H1 (cell line): ENCODE measurements at regions not wholly inside any gene's neighbourhood (a gene's known extent, or its start where the extent isn't known, plus 50 kb on each side); places are given as distances from the start of the nearest gene placed in this dataset.

Experiments
- CTCF ChIA-PET: fragments of 300-600 bp; sonication (Branson Sonifier 250); formaldehyde crosslinking; loops from one replicate; lab custom pipeline; 2021; ENCODE audit not compliant: partially characterized antibody; lab: Charles Lee
- POLR2A ChIA-PET: fragments of 300-600 bp; sonication (Branson Sonifier 250); formaldehyde crosslinking; loops from one replicate; lab custom pipeline; 2021; ENCODE audit warnings: inconsistent platforms; ENCODE audit not compliant: partially characterized antibody; lab: Charles Lee
- DNase-seq, 2 experiments: peaks; one replicate each; pipeline versions ENCODE4 v3.0.0 to v3.0.0-alpha.2; 2010 to 2022; ENCODE audit warnings: low spot score in 2 of 2, low read depth in 1 of 2, mixed read lengths in 1 of 2
- FAIRE-seq: peaks from 2 replicates; lab custom pipeline; 2011; peaks lifted over from hg19 to GRCh38; lab: Jason Lieb, UNC
- H2AFZ ChIP-seq: 2 replicates; pipeline ENCODE4 v1.8.1; 2012; ENCODE audit warnings: low read length, inconsistent platforms
- H2AK5ac ChIP-seq: 2 replicates; pipeline ENCODE4 v1.6.1; 2013; ENCODE audit warnings: low read depth, low read length
- H2BK120ac ChIP-seq: replicated peaks from 2 replicates; pipeline ENCODE3; 2013; ENCODE audit warnings: low read depth, low read length, inconsistent platforms
- H2BK12ac ChIP-seq: 2 replicates; pipeline ENCODE4 v1.6.1; 2013; ENCODE audit warnings: low read depth, low read length
- H2BK15ac ChIP-seq: 2 replicates; pipeline ENCODE4 v1.6.1; 2013; ENCODE audit warnings: low read length
- H2BK20ac ChIP-seq: 2 replicates; pipeline ENCODE4 v1.6.1; 2013; ENCODE audit warnings: low read length
- H2BK5ac ChIP-seq: 2 replicates; pipeline ENCODE4 v1.6.1; 2013; ENCODE audit warnings: low read depth, low read length
- H3K14ac ChIP-seq: 2 replicates; pipeline ENCODE4 v1.6.1; 2013; ENCODE audit warnings: inconsistent platforms; ENCODE audit not compliant: insufficient read length
- H3K18ac ChIP-seq: 2 replicates; pipeline ENCODE4 v1.6.1; 2013; ENCODE audit warnings: low read length; ENCODE audit errors: extremely low read depth
- H3K23ac ChIP-seq: 2 replicates; pipeline ENCODE4 v1.6.1; 2013; ENCODE audit warnings: inconsistent platforms; ENCODE audit not compliant: insufficient read length
- H3K23me2 ChIP-seq: 2 replicates; pipeline ENCODE4 v1.6.1; 2013; ENCODE audit warnings: low read depth, low read length
- H3K27ac ChIP-seq: 2 replicates; pipeline ENCODE4 v1.6.1; 2011; ENCODE audit warnings: low read depth, low read length, inconsistent platforms
- H3K27me3 ChIP-seq, 4 experiments: replicated peaks in 1 of 4; 1 replicate in 1 of 4; 2 replicates in 3 of 4; pipeline versions ENCODE4 v1.6.1 to v1.8.1; 2011 to 2013; ENCODE audit warnings: low read length in 3 of 4, mild to moderate bottlenecking in 3 of 4, inconsistent platforms in 2 of 4, mixed read lengths in 2 of 4, moderate library complexity in 1 of 4; ENCODE audit not compliant: control insufficient read depth in 3 of 4, insufficient read depth in 3 of 4; ENCODE audit errors: extremely low read depth in 1 of 4
- H3K36me3 ChIP-seq, 4 experiments: 2 replicates each; pipeline versions ENCODE4 v1.6.1 to v1.8.1; 2011 to 2013; ENCODE audit warnings: mild to moderate bottlenecking in 4 of 4, low read length in 3 of 4, moderate library complexity in 2 of 4, control low read depth in 1 of 4, inconsistent platforms in 1 of 4; ENCODE audit not compliant: insufficient read depth in 4 of 4, control insufficient read depth in 2 of 4
- H3K4ac ChIP-seq: replicated peaks from 2 replicates; pipeline ENCODE3; 2013; ENCODE audit warnings: low read length, low read depth, mixed read lengths, inconsistent platforms; ENCODE audit not compliant: insufficient read length
- H3K4me1 ChIP-seq, 4 experiments: replicated peaks in 1 of 4; 1 replicate in 1 of 4; 2 replicates in 3 of 4; pipeline versions ENCODE4 v1.6.1 to v1.8.1; 2011 to 2013; ENCODE audit warnings: low read length in 3 of 4, inconsistent platforms in 2 of 4, mixed read lengths in 1 of 4; ENCODE audit not compliant: insufficient read depth in 4 of 4, control insufficient read depth in 3 of 4
- H3K4me2 ChIP-seq, 2 experiments: 2 replicates each; pipeline versions ENCODE4 v1.6.1 to v1.8.1; 2011 to 2013; ENCODE audit warnings: low read depth in 2 of 2, low read length in 2 of 2, control low read depth in 1 of 2, inconsistent platforms in 1 of 2, mild to moderate bottlenecking in 1 of 2; ENCODE audit not compliant: insufficient read depth in 1 of 2
- H3K4me3 ChIP-seq, 4 experiments: fragments of 200-600, 300-600 bp in 1 of 4; sonication (generic), shearing (Covaris generic), sonication (Bioruptor Twin) in 1 of 4; 2 replicates each; pipeline versions ENCODE4 v1.5.1 to v1.8.1; 2011 to 2016; ENCODE audit warnings: low read length in 4 of 4, low read depth in 3 of 4, control low read depth in 2 of 4, inconsistent platforms in 2 of 4, mild to moderate bottlenecking in 2 of 4, mixed read lengths in 1 of 4, moderate library complexity in 1 of 4; ENCODE audit not compliant: insufficient read depth in 2 of 4; ENCODE audit errors: extremely low read depth in 1 of 4
- H3K56ac ChIP-seq: replicated peaks from 2 replicates; pipeline ENCODE3; 2013; ENCODE audit warnings: low read depth, mild to moderate bottlenecking, mixed read lengths, low read length, inconsistent platforms; ENCODE audit not compliant: insufficient read length
- H3K79me1 ChIP-seq: 2 replicates; pipeline ENCODE4 v1.6.1; 2013; ENCODE audit warnings: low read depth, low read length, control low read depth
- H3K79me2 ChIP-seq, 2 experiments: 2 replicates each; pipeline versions ENCODE4 v1.6.1 to v1.8.1; 2012 to 2013; ENCODE audit warnings: low read length in 2 of 2, mild to moderate bottlenecking in 2 of 2, inconsistent platforms in 1 of 2; ENCODE audit not compliant: insufficient read depth in 2 of 2, control insufficient read depth in 1 of 2
- H3K9ac ChIP-seq, 4 experiments: replicated peaks in 1 of 4; 1 replicate in 1 of 4; 2 replicates in 3 of 4; pipeline versions ENCODE4 v1.6.1 to v1.8.1; 2011 to 2013; ENCODE audit warnings: low read depth in 3 of 4, low read length in 3 of 4, control low read depth in 2 of 4, mild to moderate bottlenecking in 2 of 4, moderate library complexity in 2 of 4, inconsistent platforms in 1 of 4; ENCODE audit errors: extremely low read depth in 1 of 4
- H3K9me3 ChIP-seq, 2 experiments: 2 replicates each; pipeline versions ENCODE4 v1.6.1 to v1.8.1; 2012 to 2013; ENCODE audit warnings: mild to moderate bottlenecking in 2 of 2, moderate library complexity in 2 of 2, control low read depth in 1 of 2, inconsistent platforms in 1 of 2, low read depth in 1 of 2, low read length in 1 of 2, mixed read lengths in 1 of 2; ENCODE audit not compliant: insufficient read depth in 2 of 2
- H4K20me1 ChIP-seq, 2 experiments: replicated peaks in 1 of 2; 2 replicates each; pipeline versions ENCODE3 to v1.8.1; 2011 to 2013; ENCODE audit warnings: inconsistent platforms in 2 of 2, low read length in 2 of 2, mild to moderate bottlenecking in 1 of 2; ENCODE audit not compliant: insufficient read depth in 2 of 2, control insufficient read depth in 1 of 2
- H4K5ac ChIP-seq: 2 replicates; pipeline ENCODE4 v1.6.1; 2013; ENCODE audit warnings: low read length, low read depth, mixed read lengths, inconsistent platforms; ENCODE audit not compliant: insufficient read length
- H4K8ac ChIP-seq: 2 replicates; pipeline ENCODE4 v1.8.0; 2013; ENCODE audit warnings: mild to moderate bottlenecking, moderate library complexity, low read length, inconsistent platforms; ENCODE audit not compliant: insufficient read depth; ENCODE audit errors: extremely low read depth
- H4K91ac ChIP-seq: replicated peaks from 2 replicates; pipeline ENCODE3; 2013; ENCODE audit warnings: low read length, mixed read lengths, inconsistent platforms; ENCODE audit not compliant: insufficient read length
- CREB1 ChIP-seq: IDR thresholded peaks from 2 replicates; pipeline ENCODE4 v1.6.1; 2012; ENCODE audit warnings: inconsistent platforms
- EZH2 ChIP-seq: fragments of 200-600 bp; sonication (generic); IDR thresholded peaks from 2 replicates; pipeline ENCODE4 v1.7.1; 2012; ENCODE audit warnings: low read depth, mild to moderate bottlenecking, moderate library complexity, low read length, inconsistent platforms; ENCODE audit not compliant: severe bottlenecking
- GABPA ChIP-seq: IDR thresholded peaks from 2 replicates; pipeline ENCODE4 v1.6.1; 2011; ENCODE audit warnings: mild to moderate bottlenecking, low read length, moderate library complexity, borderline replicate concordance; ENCODE audit not compliant: insufficient read depth
- GTF2F1 ChIP-seq: IDR thresholded peaks from 2 replicates; pipeline ENCODE4 v1.6.1; 2012; ENCODE audit warnings: low read depth, low read length, improper control_type of control experiment, borderline replicate concordance
- POLR2A ChIP-seq, 2 experiments: IDR thresholded peaks; 1 replicate in 1 of 2; 2 replicates in 1 of 2; pipeline ENCODE4 v1.6.1; 2011; ENCODE audit warnings: low read depth in 2 of 2, low read length in 2 of 2, mild to moderate bottlenecking in 2 of 2; ENCODE audit errors: control extremely low read depth in 1 of 2
- POLR2AphosphoS5 ChIP-seq: IDR thresholded peaks from 2 replicates; pipeline ENCODE4 v1.6.1; 2011; ENCODE audit warnings: low read depth, low read length
- RXRA ChIP-seq: IDR thresholded peaks from 2 replicates; pipeline ENCODE4 v1.6.1; 2011; ENCODE audit warnings: low read depth, mild to moderate bottlenecking, low read length, moderate library complexity; ENCODE audit not compliant: insufficient read depth
- SIRT6 ChIP-seq: IDR thresholded peaks from one replicate; pipeline ENCODE4 v1.7.1; 2012; ENCODE audit warnings: low read length, inconsistent platforms
- SRF ChIP-seq: IDR thresholded peaks from 2 replicates; pipeline ENCODE4 v1.6.1; 2011; ENCODE audit warnings: mild to moderate bottlenecking, low read depth, low read length, moderate library complexity
- TAF7 ChIP-seq: optimal IDR thresholded peaks from 2 replicates; pipeline ENCODE3; 2011; ENCODE audit warnings: low read depth, mild to moderate bottlenecking, inconsistent platforms, low read length, moderate library complexity, borderline replicate concordance
- TCF12 ChIP-seq: IDR thresholded peaks from 2 replicates; pipeline ENCODE4 v1.6.1; 2011; ENCODE audit warnings: low read depth, mild to moderate bottlenecking, low read length
- YY1 ChIP-seq: IDR thresholded peaks from 2 replicates; pipeline ENCODE4 v1.6.1; 2011; ENCODE audit warnings: low read depth, mild to moderate bottlenecking, low read length
- ZNF274 ChIP-seq: IDR thresholded peaks from 2 replicates; pipeline ENCODE4 v1.7.0; 2012; ENCODE audit warnings: low read length, borderline replicate concordance; ENCODE audit errors: extremely low read depth
- WGBS, 2 experiments: shearing (Covaris generic) in 1 of 2; methylation state at CpG; one replicate each; pipeline versions ENCODE4 v1.1.6 to v1.1.7; 2013 to 2015; ENCODE audit warnings: low lambda C conversion rate in 2 of 2, mixed read lengths in 2 of 2, inconsistent platforms in 1 of 2, low coverage in 1 of 2, missing lambda C conversion rate in 1 of 2; ENCODE audit not compliant: insufficient replicate concordance in 2 of 2, insufficient coverage in 1 of 2, insufficient read length in 1 of 2; ENCODE audit errors: extremely low coverage in 1 of 2, missing lambda C conversion rate in 1 of 2; 5-methylcytosine and 5-hydroxymethylcytosine counted together
- TF ChIP-seq, protein P1 (sequence below): IDR thresholded peaks from 2 replicates; pipeline ENCODE4 v1.6.1; 2012; ENCODE audit warnings: inconsistent platforms
- TF ChIP-seq, protein P2 (sequence below): IDR thresholded peaks from 2 replicates; pipeline ENCODE4 v1.6.1; 2012; ENCODE audit warnings: inconsistent platforms

DNA sequence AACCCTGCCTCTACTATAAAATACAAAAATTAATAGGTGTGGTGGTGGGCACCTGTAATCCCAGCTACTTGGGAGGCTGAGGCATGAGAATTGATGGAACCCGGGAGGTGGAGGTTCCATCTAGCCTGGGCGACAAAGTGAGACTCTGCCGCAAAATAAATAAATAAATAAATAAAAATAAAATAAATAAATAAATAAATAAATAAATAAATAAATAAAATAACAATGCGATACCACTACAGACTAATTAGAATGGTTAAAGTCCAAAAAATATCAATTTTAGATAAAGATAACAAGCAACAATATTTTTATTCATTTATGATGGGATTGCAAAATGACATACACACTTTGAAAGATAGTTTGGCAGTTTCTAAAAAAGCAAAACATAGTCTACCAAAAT lies 1131.5 kb downstream of the SI start:
- peaks cover 0 to 1% (median 0%) of the 10 kb centered on the region in 4 experiments; a peak in 1 of 7 replicates for H3K27me3 ChIP-seq
- DNase-seq = no peak
- H2BK120ac ChIP-seq = no peak overlapping the region
- H3K4me3 ChIP-seq = no peak overlapping the region
- no peak for FAIRE-seq
- no peaks in the 10 kb centered on the region for H3K4me1 ChIP-seq
- H3K18ac ChIP-seq = no peak overlapping the region
- H2BK20ac ChIP-seq = no peak overlapping the region
- no peak overlapping the region for H3K4ac ChIP-seq
- no peak overlapping the region for H4K91ac ChIP-seq
- 91% methylated on average over 4 of the region's 4 CpGs; no CpG with 5 or more reads in 1 of the 2 experiments for WGBS, 2 experiments
- no peaks in the 10 kb centered on the region for H4K20me1 ChIP-seq
- H3K14ac ChIP-seq = no peak overlapping the region
- no peak overlapping the region for H3K27ac ChIP-seq
- no peak overlapping the region for H2AK5ac ChIP-seq
- H2AFZ ChIP-seq = no peak overlapping the region
- H4K5ac ChIP-seq = no peak overlapping the region
- H3K36me3 ChIP-seq = no peaks in the 10 kb centered on the region
- no peak overlapping the region for H3K56ac ChIP-seq
- no peaks in the 10 kb centered on the region for H3K9me3 ChIP-seq
- H3K79me1 ChIP-seq = no peaks in the 10 kb centered on the region
- CTCF ChIA-PET = interaction anchor here (1.1 kb wide), 1 partner anchor 18 kb away, joined by 3 read pairs; no protein-coding TSS in a partner anchor
- no peak overlapping the region for H2BK12ac ChIP-seq
- no peak overlapping the region for H3K9ac ChIP-seq
- POLR2A ChIA-PET = no interaction called here
- no peak overlapping the region for H3K4me2 ChIP-seq
- no peaks in the 10 kb centered on the region for H3K23me2 ChIP-seq
- no peak overlapping the region for H4K8ac ChIP-seq
- no peak overlapping the region for H3K23ac ChIP-seq
- H2BK15ac ChIP-seq = no peak overlapping the region
- no peak overlapping the region for H2BK5ac ChIP-seq
- no peaks in the 10 kb centered on the region for H3K79me2 ChIP-seq
- TF ChIP-seq POLR2A (IDR thresholded peaks at IDR 0.05; ENCODE audit: control extremely low read depth in 1 of 2, low read depth in 2 of 2, low read length in 2 of 2) = no peak
- no peak for TF ChIP-seq POLR2AphosphoS5
- no peak for TF ChIP-seq RXRA
- no peak for TF ChIP-seq GABPA
- no peak for TF ChIP-seq ZNF274
- TF ChIP-seq GTF2F1 = no peak
- no peak for TF ChIP-seq SRF
- TF ChIP-seq CREB1 = no peak
- no peak for TF ChIP-seq YY1
- TF ChIP-seq TAF7 = no peak
- TF ChIP-seq, protein P1, sequence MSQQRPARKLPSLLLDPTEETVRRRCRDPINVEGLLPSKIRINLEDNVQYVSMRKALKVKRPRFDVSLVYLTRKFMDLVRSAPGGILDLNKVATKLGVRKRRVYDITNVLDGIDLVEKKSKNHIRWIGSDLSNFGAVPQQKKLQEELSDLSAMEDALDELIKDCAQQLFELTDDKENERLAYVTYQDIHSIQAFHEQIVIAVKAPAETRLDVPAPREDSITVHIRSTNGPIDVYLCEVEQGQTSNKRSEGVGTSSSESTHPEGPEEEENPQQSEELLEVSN = no peak
- TF ChIP-seq SIRT6 = no peak
- no peak for TF ChIP-seq TCF12
- TF ChIP-seq EZH2 = no peak
- TF ChIP-seq, protein P2, sequence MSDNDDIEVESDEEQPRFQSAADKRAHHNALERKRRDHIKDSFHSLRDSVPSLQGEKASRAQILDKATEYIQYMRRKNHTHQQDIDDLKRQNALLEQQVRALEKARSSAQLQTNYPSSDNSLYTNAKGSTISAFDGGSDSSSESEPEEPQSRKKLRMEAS = no peak
